D341Med (cell line): ENCODE measurements at regions not wholly inside any gene's neighbourhood (a gene's known extent, or its start where the extent isn't known, plus 50 kb on each side); places are given as distances from the start of the nearest gene placed in this dataset.
"Not testable (repeated sequence)": the region's sequence is repeated elsewhere in the genome, so short reads cannot be mapped to it uniquely, and the experiment has no call there.

Experiments used
- DNase-seq: peaks from one replicate; pipeline ENCODE4 v3.0.0; 2012; ENCODE audit warnings: low spot score

DNA sequence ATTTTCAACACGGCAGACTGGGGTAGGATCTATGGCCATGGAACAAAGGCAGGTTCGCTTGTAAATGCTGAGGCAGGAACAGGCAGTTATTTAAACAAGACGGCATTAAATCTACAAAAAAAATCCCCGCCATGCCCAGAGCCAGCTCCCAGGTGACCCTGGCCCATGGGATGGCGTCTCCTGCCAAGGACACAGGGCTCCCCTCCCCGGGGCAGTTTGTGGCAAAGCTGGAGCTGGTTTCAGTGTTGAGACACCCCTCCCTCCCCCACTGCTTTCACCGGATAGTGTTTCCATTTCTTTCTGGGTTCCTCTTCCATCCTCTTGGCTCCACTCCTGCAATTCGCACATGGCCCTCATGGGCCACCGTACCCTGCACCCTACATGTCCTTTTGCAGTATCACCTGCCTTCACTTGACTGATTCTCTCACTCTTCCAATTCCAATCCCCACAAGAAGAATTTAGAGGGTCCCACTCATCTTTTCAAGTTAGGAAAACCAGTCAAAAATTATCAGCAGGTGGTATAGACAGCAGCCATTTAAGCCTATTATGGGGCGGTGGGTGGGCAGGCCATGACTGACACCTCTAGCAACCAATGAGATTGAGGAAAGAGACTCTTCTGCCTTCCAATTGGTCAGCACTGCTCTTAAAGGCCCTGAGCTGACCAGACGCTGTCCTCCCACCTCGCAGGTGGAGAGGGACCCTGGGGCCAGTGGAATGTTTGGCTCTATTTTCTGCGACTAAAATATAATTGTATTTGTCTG is 52.0 kb downstream of the OLIG1 start:
- DNase-seq, result peak; percentile 66

DNA sequence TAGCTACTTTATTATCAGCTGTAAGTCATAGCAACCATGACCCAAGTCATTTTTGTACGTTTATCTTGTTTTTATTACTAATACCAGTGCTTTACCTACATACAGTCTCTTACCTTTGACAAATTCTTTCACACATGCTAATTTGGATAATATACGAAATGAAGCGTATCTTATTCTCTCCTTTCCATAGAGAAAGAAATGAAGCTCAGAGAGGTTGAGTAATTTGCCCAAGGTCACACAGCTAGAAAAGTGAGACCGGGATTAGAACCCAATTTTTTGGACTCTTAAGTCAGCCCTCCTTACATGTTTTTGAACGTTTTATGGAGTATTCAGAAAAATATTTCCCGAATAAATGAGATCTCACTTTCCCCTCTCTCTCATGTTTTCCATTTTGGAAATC is 52.6 kb downstream of the OLIG1 start:
- no peak for DNase-seq

DNA sequence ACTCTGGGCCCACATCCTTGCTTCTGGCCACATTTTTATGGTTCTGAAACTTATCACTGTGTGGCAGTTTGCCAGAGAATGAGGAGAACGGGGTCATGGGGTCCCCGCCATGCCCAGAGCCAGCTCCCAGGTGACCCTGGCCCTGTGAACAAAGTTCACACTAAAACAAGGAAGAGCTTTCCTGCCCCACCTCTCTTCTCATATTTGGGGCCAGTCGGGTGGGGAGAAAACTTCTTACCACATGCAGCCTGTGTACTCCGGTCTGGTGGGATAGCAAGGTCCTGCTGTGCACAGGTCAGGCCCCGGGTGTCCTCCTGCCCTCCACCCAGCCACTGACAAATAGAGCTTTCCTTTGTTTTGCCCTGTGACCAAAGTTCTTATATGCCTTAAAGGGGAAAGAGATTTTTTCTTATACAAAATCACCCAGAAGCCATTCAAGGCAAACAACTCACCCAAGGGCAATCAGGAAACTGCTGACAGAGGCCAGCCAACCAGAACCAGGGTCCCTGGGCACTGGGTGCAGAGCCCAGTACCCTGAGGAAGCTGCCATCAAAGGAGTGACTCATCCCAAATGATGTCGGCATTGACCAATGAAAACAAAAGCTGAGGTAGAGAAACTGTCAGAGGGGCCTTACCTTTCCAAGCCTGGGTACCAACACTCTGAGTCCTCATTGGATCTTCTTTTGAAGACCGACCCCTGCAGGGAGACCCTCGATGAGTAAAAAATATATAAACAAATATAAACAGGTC is 53.6 kb downstream of the OLIG1 start:
- DNase-seq, result no peak

DNA sequence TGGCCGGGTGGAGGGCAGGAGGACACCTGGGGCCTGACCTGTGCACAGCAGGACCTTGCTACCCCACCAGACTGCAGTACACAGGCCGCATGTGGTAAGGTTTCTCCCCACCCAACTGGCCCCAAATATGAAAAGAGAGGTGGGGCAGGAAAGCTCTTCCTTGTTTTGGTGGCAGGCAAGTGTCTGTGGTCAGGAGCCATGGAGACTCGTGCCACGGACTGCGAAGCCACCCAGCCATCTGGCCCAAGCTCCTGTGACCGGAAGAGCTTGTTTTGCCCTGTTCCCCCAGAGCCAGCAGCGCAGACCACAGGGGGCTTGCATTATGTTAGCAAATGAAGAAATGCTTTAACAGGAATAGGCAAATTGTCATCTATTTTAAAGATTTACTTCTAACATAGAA is 54.9 kb downstream of the OLIG1 start:
- no peak for DNase-seq

DNA sequence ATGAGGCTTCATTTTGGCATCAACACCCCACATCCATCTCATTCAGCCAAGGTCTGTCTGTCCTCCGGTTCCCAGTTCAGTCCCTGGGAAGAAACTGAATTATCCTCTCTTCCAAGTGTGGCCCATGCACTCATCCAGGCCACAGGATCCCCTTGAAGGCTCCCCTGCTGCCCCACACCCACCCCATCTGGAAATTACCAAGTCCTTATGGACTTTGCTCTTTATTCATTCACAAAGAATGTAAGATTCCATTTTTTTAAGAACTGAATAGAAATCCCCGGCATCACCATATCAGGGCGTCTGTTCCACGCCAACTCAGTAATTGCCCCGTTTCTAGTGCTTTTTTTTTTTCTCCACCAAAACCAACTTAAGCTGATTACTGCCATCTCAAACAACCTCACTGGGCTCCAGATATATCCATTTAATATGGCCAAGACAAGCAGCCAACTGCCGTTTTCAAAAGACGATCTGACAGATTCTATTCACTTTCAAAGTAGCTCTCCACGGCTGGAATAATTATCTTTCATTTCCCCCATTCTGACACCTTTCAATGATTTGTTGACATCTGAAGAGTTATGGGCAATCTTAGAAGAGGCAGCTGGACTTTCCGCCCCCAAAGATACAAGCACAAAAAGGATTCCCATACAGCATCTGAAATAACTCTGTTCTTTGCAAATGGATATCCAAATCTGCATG is 55.9 kb downstream of the OLIG1 start:
- no peak for DNase-seq

DNA sequence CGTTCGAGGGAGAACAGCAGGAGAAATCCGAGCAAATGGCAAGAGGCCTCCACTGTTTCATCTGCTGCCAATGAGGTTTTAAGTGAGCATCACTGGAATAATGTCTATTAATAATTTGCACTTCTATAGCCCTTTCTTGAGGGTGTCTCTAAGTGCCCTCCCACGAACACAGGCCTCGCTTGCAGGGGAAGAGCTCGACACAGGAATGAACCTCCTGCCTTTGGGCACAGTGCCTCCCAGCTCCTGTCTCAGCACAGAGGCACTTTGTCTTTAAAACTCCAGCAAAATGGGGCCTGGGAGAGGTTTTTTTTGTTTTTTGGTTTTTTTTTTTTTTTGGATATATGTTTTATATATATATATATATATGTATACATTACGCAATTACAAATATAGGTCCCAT is 56.6 kb downstream of the OLIG1 start:
- DNase-seq, result no peak

DNA sequence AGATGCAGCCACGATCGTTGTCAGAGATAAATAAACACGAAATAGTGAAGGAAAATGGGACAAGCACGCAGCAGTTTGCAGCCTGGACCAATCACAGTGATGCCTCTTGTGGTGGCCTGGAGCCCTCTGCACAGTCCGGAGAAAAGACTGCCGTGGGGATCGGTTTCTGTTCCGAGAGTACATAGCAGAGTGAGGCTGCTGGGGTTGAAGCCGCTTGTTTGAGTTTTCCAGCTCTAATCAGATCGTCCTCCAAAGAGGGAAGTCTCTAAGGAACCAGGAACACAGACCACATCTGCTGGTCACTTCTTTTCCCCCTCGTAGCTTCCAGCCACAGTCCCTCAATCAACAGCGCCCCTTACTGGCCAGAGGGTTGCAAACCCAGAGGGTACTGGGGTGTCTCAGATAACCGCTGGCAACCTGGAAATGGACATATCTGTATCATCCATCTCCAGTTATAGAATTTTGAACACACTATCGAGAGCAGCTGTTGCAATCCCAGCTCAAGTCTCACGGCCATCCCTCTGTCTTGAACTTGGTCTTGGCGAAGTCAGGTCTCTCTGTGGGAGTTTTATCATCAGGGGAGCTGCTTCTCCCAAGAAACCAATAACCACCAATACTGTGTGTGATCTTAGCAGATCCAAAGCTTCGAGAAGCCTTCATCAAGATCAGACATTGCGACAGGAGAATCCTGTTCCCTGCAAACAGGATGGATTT is 57.4 kb downstream of the OLIG1 start:
- DNase-seq, result peak; percentile 66

DNA sequence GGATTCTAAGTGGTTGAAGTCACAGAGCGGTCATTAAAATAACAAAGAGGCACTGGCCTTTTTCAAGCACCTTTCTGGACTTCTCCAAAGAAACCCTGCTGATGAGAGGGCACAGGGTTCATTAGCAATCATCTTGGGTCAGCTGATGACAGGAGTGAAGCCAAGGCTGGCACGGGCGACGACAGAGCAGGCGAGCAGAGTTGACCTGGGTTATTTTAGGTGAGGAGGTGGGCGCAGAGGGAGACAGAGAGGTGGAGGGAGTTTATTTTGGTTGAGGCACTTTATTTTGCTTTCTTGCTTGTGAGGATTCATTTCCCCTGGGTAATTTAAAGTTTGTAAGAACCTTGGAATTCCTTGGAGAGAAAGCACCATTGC is 57.9 kb downstream of the OLIG1 start:
- DNase-seq, result no peak

DNA sequence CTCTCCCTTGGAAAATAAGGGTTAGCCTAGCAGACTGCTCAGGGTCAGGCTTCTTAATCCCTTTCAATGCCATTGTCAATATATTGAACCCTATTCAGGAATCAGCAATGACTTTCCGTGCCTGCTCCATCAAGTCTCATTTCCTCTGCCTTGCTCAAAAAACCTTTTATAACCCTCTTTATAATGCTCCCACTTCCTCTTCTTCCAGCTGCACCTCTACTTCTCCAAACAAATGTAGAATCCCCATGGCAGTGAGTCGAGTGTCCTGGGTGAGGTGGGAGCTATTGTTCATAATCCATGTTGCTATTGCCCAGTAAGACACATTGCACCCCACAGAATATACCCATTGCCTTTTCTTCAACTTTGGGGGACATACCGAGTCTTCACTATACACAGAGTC is 58.6 kb downstream of the OLIG1 start:
- DNase-seq, result no peak

DNA sequence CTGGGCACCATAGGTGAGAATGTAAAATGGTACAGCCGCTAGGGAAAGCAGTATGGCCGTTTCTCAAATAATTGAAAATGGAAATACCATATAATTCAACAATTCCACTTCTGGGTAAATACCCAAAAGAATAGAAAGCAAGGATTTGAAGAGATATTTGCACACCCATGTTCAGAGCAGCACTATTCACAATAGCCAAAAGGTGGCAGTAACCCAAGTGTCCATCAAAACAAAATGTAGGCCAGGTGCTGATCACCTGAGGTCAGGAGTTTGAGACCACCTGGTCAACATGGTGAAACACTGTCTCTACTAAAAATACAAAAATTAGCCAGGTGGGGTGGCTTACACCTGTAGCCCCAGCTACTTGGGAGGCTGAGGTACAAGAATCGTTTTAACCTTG is 62.1 kb downstream of the OLIG1 start:
- no peak for DNase-seq

DNA sequence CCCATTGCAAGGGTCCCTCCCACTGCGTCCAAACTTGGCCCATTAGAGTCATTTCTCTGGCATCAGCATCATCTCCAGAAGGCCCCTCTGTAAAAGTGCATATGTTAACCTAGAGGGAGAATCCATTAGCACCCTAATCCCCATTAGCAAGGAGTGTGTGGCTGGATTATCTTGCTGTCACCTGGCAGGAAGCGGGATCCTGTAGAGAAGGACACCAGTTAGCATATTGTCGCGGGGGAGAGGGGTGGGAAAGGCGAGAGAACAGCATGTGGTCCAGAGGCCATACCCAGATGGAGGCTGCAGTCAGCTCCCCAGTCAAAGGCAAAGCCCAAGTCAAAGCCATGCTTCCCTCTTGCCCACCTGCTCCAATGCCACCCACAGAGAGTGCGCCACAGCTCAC is 64.0 kb downstream of the OLIG1 start:
- DNase-seq, result peak; percentile 60

DNA sequence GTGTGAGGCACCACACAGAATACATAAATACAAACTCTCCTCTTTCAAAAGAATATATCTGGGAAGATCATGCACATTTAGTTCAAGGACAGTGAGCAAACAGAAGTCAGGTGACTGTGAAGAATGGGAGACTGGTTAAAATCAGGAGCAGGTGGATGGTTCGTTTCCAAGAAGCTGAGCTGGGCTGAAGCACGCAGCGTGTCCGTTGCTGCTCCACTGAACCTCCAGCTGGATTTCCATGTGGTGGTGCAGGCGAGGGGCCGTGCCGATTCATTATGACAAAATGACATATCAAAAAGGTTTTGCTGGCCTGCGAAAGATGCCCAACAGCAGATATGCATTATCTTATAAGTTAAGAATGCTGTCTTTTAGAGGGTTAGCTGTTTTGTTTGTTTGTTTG is 66.0 kb downstream of the OLIG1 start:
- no peak for DNase-seq

DNA sequence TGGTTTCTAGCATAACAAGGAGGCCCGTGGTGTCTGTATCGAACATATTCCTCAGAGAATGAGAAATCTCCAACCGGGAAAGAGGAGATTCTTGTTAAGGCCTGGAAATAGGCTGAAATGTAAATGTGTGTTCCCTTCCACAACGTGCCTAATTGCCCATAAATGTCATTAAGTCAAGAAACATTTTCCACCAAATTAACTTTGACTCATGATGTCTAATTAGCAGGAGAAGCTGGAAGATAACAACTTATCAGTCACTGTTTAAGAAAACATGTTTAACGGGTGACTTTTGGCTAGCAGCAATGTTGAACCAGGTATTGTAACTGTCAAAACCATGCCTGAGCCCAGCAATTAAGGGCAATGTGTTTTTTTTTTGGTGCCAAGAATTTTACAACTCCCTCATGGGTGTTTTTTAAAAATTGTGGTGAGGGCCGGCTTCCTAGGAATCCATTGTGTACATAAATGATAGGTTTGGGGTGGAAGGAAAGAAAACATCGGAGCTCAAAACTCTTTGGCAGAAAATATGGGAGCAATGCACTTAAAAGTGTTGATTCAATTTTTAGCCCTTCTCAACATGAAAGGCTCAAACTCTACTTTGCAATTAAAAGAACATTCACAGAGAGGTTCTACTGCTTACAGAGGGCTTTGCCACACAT is 67.0 kb downstream of the OLIG1 start:
- DNase-seq, result no peak

DNA sequence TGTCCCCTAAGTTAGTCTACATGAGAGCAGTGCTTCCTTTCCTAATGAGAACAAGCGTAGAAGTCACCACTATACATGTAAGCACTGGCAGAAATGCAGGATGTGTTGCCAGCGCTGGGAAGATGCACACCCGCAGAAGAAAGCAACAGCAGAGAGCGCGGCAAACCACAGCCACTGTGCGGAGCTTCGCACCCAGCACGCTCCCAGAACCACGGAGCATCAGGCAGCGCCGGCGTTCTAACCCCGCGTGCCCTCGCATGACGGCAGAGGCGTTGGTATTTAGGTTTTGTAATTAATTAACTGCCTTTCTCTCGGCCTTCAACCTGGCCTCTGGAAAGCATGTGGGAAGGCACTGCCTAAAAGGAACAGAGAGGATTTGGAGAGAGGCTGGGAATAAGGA is 69.1 kb downstream of the OLIG1 start:
- no peak for DNase-seq

DNA sequence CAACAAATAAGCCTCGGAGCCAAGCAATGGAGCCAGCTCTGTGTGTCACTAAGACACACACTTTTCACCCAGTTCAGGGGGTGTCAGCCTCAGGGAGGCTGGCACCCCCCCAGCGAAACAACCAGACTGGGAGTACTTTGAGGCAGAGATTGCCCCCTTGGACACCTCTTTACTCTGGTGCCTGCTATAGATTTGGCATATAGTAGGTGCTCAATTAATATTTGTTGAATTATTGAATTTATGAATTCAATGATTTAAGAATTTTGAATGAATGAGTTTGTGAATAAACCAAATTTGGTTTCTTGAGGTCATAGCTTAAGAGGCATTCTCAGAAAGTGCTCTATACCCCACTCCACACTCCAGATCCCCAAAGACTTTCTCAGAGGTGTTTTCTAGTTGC is 70.3 kb downstream of the OLIG1 start:
- no peak for DNase-seq

DNA sequence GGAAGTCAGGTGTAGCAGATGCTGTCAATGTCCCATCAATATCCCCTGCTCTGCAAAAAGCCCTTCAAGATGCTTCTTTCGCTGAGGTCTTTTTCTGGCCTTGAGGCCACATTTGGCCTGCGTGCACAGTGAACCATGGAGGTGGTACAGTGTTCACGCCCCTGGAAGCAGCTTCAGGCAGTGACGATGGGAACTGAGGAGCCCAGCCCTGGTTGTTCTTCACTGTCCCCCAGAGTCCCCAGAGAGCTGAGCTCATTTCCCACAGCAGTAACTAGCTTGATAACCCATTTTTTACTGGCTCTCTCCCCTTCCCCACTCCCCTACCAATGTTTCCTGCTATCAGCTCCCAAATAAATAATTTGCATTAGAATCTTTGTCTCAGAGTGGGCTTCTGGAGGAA is 76.5 kb downstream of the OLIG1 start:
- no peak for DNase-seq

DNA sequence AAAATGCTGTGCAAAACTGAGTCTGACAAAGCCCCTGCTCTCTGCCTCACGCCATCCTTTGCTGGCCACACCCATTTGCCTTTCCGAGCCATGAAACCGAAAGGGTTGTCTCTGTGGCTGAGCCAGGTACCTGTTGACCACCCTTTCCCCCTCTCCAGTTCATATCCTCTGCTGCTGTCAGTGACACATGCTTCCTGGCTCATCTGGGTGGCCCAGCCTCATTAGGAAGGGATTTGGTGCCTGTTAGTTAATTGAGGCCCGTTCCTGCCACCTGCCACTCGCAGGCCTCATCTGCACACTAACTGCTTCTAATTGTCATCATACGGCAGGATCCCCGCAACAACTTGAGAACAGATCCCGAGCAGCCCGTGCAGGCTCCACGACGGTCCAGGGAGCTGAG is 79.2 kb downstream of the OLIG1 start:
- peak; percentile 68 for DNase-seq

DNA sequence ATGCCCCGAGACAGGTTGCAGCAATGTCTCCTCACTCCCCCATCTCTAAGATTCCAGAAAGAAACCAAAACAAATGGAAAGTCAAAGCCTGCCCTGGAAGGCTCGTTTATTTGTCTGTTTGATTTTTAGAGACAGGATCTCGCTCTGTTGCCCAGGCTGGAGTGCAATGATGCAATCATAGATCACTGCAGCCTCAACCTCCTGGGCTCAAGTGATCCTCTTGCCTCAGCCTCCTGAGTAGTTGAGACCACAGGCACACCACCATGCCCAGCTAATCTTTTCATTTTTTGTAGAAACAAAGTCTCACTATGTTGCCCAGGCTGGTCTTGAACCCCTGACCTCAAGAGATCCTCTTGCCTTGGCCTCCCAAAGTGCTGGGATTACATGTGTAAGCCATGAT is 78.8 kb upstream of the IFNAR2 start:
- not testable (repeated sequence) for DNase-seq

DNA sequence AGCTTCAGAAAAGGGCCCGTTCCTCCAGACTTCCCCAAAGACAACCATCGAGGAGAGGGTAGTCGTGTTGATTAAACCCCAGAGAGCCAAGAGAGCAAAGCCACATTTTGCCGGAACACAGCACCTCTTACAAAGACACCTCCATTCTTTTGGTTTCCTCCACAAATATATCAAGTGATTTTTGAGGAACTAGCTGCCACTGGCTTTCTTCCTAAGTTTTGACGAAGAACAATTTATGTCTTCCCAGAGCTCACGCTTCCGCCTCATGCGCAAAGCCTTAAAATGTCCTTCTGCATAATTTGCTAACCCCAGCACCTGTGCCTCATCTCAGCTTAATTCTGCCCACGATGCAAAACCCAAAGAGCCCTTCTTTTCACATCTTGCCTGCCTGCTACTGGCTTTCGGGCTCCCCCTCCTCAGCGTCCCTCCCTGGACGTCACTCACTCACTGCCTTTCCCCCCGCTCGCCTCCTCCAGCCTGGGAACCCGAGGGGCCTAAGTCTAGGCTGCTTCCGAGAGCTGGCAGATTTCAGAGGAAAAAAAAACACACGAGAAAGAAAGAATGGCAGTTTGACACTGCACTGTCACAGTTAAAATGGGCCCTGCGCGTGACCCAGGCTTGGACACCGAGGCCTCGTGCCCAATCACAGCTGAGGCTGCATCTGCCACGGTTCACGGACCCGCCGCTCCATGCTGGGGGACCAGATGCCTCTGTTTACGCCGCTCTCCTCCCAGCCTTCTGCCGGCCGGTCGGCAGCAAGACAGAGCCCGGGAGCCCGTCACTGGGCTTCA is 77.6 kb upstream of the IFNAR2 start:
- DNase-seq, result no peak

DNA sequence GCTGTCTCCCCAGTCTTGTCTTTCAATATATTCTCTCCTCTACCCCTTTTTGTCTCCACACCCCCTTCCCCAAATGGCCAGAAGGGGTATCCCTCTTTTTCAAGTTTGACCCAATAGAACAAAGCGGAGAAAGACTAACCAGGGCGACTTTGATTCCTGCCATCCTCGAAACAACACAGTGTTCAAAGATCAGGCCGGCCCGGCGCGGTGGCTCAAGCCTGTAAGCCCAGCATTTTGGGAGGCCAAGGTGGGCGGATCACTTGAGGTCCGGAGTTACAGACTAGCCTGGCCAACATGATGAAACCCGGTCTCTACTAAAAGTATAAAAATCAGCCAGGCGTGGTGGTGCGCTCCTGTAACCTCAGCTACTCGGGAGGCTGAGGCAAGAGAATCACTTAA is 77.0 kb upstream of the IFNAR2 start:
- DNase-seq, result no peak

DNA sequence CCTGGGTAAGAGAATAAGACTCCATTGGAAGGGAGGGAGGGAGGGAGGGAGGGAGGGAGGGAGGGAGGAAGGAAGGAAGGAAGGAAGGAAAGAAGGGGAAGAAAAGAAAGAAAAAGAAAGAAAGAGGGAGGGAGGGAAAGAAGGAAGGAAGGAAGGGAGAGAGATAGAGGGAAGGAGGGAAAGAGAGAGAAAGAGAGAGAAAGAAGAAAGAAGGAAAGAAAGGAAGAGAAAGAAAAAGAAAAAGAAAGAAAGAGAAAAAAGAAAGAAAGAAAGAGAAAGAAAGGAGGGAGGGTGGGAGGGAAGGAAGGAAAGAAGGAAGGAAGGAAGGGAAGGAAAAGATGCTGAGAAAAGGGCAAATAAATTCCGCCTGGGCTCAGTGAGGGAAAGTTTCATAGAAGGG is 74.7 kb upstream of the IFNAR2 start:
- no peak for DNase-seq
